ENCODE measurements at regions not wholly inside any gene's neighbourhood (a gene's known extent, or its start where the extent isn't known, plus 50 kb on each side); places are given as distances from the start of the nearest gene placed in this dataset.

- TF ChIP-seq CTCF (conservative IDR thresholded peaks at IDR 0.05) (no peak), EZH2 (IDR thresholded peaks at IDR 0.05; ENCODE audit: low read depth) (no peak)
Observed at GRCh38 chr12:97038131-97038530, 131.1 kb downstream of the NEDD1 start.
